ENCODE measurements at regions not wholly inside any gene's neighbourhood (a gene's known extent, or its start where the extent isn't known, plus 50 kb on each side); places are given as distances from the start of the nearest gene placed in this dataset.

GRCh38 chr22:47767403-47767802, 1005.0 kb downstream of the TBC1D22A start:
- TF ChIP-seq CTCF (conservative IDR thresholded peaks at IDR 0.05; ENCODE audit: low read depth, low read length) = no peak
- no peak for TF ChIP-seq EZH2 (IDR thresholded peaks at IDR 0.05; ENCODE audit: low read length, unreplicated experiment)
- no peak for TF ChIP-seq EZH2phosphoT487 (IDR thresholded peaks at IDR 0.05; ENCODE audit: borderline replicate concordance, low read length)

Measured in PC-3 (cell line).